ENCODE measurements at regions not wholly inside any gene's neighbourhood (a gene's known extent, or its start where the extent isn't known, plus 50 kb on each side); places are given as distances from the start of the nearest gene placed in this dataset.

DNA sequence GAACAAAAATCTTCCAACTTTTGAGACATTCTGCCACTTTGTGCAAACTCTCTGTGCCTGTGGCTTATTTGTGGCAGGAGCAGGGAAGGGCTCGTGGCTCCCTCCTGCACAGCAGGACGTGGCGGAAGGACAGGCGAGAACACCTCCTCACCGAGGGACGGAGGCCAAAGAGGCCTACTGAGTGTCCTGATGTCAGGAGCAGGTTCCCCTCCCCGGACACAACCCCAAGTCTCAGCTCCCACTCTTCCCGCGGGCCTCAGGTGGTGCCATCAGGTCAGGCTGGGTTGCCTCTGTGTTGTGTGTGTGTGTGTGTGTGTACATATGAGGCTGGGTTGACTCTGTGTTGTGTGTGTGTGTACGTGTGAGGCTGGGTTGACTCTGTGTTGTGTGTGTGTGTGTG lies 136.8 kb upstream of the LPCAT1 start:
- TF ChIP-seq, protein P1, sequence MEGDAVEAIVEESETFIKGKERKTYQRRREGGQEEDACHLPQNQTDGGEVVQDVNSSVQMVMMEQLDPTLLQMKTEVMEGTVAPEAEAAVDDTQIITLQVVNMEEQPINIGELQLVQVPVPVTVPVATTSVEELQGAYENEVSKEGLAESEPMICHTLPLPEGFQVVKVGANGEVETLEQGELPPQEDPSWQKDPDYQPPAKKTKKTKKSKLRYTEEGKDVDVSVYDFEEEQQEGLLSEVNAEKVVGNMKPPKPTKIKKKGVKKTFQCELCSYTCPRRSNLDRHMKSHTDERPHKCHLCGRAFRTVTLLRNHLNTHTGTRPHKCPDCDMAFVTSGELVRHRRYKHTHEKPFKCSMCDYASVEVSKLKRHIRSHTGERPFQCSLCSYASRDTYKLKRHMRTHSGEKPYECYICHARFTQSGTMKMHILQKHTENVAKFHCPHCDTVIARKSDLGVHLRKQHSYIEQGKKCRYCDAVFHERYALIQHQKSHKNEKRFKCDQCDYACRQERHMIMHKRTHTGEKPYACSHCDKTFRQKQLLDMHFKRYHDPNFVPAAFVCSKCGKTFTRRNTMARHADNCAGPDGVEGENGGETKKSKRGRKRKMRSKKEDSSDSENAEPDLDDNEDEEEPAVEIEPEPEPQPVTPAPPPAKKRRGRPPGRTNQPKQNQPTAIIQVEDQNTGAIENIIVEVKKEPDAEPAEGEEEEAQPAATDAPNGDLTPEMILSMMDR (IDR thresholded peaks at IDR 0.05; ENCODE audit: poor library complexity): no peak
- TF ChIP-seq EZH2phosphoT487 (IDR thresholded peaks at IDR 0.05; ENCODE audit: low read depth, severe bottlenecking, unreplicated experiment): no peak
